CD8-positive, alpha-beta memory T cell (primary cell): ENCODE measurements at regions not wholly inside any gene's neighbourhood (a gene's known extent, or its start where the extent isn't known, plus 50 kb on each side); places are given as distances from the start of the nearest gene placed in this dataset.
A peak's percentile ranks its signal among the peaks of the same experiment; 100 is the strongest.

Source experiments
- CTCF ChIA-PET: fragments of 350-600 bp; sonication (Branson Sonifier 250); formaldehyde crosslinking; loops from one replicate; lab custom pipeline; 2021; ENCODE audit warnings: antibody characterized with exemption; lab: Charles Lee
- POLR2A ChIA-PET: fragments of 350-600 bp; sonication (Branson Sonifier 250); formaldehyde crosslinking; loops from one replicate; lab custom pipeline; 2021; ENCODE audit warnings: antibody characterized with exemption; lab: Charles Lee
- DNase-seq, 5 donors: peaks; one replicate each; pipeline versions ENCODE4 v3.0.0 to v3.0.0-alpha.2; 2020 to 2022; ENCODE audit warnings: mixed read lengths in 1 of 5
- H3K27ac ChIP-seq: one replicate; pipeline ENCODE4 v1.7.0; 2013; ENCODE audit warnings: low read depth, mild to moderate bottlenecking, low read length, moderate library complexity
- H3K27me3 ChIP-seq: 2 replicates; pipeline ENCODE4 v1.7.0; 2013; ENCODE audit warnings: low read length, mild to moderate bottlenecking; ENCODE audit not compliant: insufficient read depth, poor library complexity, severe bottlenecking
- H3K36me3 ChIP-seq: 2 replicates; pipeline ENCODE4 v1.7.0; 2013; ENCODE audit warnings: mild to moderate bottlenecking, low read length, moderate library complexity; ENCODE audit not compliant: insufficient read depth
- H3K4me1 ChIP-seq: 2 replicates; pipeline ENCODE4 v1.7.0; 2013; ENCODE audit warnings: mild to moderate bottlenecking, low read length, moderate library complexity; ENCODE audit not compliant: insufficient read depth
- H3K4me3 ChIP-seq: 2 replicates; pipeline ENCODE4 v1.7.0; 2013; ENCODE audit warnings: mild to moderate bottlenecking, low read length
- H3K9me3 ChIP-seq: 2 replicates; pipeline ENCODE4 v1.7.0; 2013; ENCODE audit warnings: mild to moderate bottlenecking, low read length
- H3K27ac Mint-ChIP-seq, 8 donors: one replicate each; pipeline ENCODE4 v1.8.0; 2020 to 2021; ENCODE audit warnings: mixed read lengths in 8 of 8, mild to moderate bottlenecking in 6 of 8, inconsistent platforms in 3 of 8, moderate library complexity in 3 of 8
- H3K27me3 Mint-ChIP-seq, 2 donors: one replicate each; pipeline ENCODE4 v1.8.0; 2020 to 2021; ENCODE audit warnings: mixed read lengths in 2 of 2, mild to moderate bottlenecking in 1 of 2, moderate library complexity in 1 of 2
- H3K36me3 Mint-ChIP-seq, 3 donors: one replicate each; pipeline ENCODE4 v1.8.0; 2020 to 2021; ENCODE audit warnings: mixed read lengths in 3 of 3, inconsistent platforms in 1 of 3, mild to moderate bottlenecking in 1 of 3
- H3K4me1 Mint-ChIP-seq, 3 donors: one replicate each; pipeline ENCODE4 v1.8.0; 2020 to 2021; ENCODE audit warnings: mixed read lengths in 3 of 3, inconsistent platforms in 1 of 3, mild to moderate bottlenecking in 1 of 3
- H3K4me3 Mint-ChIP-seq, 7 donors: one replicate each; pipeline ENCODE4 v1.8.0; 2020 to 2021; ENCODE audit warnings: mixed read lengths in 7 of 7, mild to moderate bottlenecking in 6 of 7, moderate library complexity in 4 of 7, inconsistent platforms in 2 of 7
- H3K9me3 Mint-ChIP-seq, 5 donors: one replicate each; pipeline ENCODE4 v1.8.0; 2020 to 2022; ENCODE audit warnings: mixed read lengths in 5 of 5, mild to moderate bottlenecking in 3 of 5, moderate library complexity in 2 of 5, inconsistent platforms in 1 of 5

DNA sequence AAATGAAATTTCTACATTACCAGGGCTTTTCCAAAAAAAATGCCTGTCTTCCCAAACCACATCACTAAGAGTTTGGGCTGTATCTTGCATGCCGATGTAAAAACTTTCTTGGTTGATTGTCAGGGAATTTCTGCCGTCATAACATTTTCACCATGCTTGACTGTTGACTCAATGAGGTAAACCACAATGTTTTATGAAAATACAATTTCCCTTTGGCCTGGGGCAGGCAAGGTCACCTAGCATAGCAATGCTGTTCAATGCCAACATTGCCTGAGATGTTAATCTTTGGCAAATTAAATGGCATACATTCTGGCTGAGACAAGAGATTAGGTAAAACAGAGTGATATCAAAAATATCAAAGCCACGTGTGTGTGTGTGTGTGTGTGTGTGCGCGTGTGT is 137.1 kb upstream of the TBL1X start:
- POLR2A ChIA-PET: no interaction called here
- H3K36me3 Mint-ChIP-seq: peaks cover 0 to 3% (median 0%) of the 10 kb centered on the region in 3 donors

DNA sequence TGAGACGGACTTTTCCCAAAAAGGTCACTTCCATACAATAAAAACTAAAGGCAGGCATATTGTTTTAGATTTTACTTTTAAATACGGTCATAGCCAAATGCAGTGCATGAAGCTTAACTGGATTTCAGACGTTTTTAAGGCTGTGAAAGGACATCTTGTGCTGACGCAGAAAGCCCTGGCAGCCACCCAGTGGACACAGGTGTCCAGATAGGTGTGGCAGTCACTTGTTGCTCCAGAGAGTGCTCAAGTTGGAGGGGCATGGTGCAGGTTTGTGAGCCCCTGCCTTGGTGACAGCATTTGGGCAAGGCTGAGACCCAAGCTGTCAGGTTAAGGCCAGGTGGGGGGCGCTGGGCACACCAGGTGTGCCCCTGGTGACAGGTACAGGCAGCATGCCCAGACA is 135.8 kb upstream of the TBL1X start:
- no peak overlapping the region for H3K27ac ChIP-seq
- H3K27ac Mint-ChIP-seq: no peak overlapping the region
- no peaks in the 10 kb centered on the region for H3K27me3 ChIP-seq
- no peaks in the 10 kb centered on the region for H3K36me3 ChIP-seq
- H3K4me1 ChIP-seq: no peaks in the 10 kb centered on the region
- H3K9me3 Mint-ChIP-seq: peaks cover 0 to 5% (median 0%) of the 10 kb centered on the region in 5 donors
- peaks cover 0 to 3% (median 0%) of the 10 kb centered on the region in 3 donors for H3K36me3 Mint-ChIP-seq
- H3K27me3 Mint-ChIP-seq: peaks cover 0 to 2% of the 10 kb centered on the region in 2 donors
- CTCF ChIA-PET: no interaction called here
- H3K4me1 Mint-ChIP-seq: peaks cover 0 to 8% (median 0%) of the 10 kb centered on the region in 3 donors
- no peak overlapping the region for H3K4me3 ChIP-seq
- no peak overlapping the region for H3K4me3 Mint-ChIP-seq
- no peaks in the 10 kb centered on the region for H3K9me3 ChIP-seq
- no peak for DNase-seq
- POLR2A ChIA-PET: no interaction called here

More for the DNA sequence above, 137.1 kb upstream of the TBL1X start:
- Mint-ChIP-seq H3K27me3 (peaks cover 0 to 2% of the 10 kb centered on the region in 2 donors), H3K27ac (no peak overlapping the region), H3K9me3 (peaks cover 0 to 5% (median 0%) of the 10 kb centered on the region in 5 donors), H3K4me1 (peaks cover 0 to 8% (median 0%) of the 10 kb centered on the region in 3 donors), H3K4me3 (no peak overlapping the region)
- Histone ChIP-seq H3K27ac (no peak overlapping the region), H3K27me3 (no peaks in the 10 kb centered on the region), H3K36me3 (no peaks in the 10 kb centered on the region), H3K4me1 (no peaks in the 10 kb centered on the region), H3K4me3 (no peak overlapping the region), H3K9me3 (no peaks in the 10 kb centered on the region)
- no peak for DNase-seq
- CTCF ChIA-PET: no interaction called here

DNA sequence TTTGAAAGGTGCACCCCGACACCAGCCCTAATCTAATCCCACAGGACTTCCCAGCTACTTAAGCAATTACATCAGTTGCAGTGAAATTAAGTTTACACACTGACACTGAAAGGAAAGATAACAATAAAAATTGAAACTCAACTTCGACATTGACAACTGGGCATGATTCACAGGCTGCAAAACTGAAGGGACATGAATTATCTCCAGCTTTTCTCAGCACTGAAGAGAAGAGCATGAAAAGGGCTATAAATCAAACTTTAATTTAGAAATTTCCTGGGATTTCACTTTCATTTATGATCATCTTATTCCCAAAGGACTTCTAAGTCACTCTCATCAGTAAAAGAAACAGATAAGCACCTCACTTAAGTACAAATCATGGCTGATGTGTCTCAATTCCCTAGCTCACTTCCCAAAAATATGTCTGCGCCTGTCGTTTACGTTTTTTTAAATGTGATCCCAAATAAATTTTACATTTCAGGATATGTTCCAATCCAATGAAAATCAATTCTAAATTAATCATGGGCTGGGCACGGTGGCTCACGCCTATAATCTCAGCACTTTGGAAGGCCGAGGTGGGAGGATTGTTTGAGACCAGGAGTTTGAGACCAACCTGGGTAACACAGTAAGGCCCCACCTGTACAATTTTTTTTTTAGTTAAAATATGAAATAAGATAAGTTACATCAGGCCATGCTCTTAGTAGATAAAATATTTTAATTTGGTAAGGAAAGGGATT is 134.4 kb upstream of the TBL1X start:
- CTCF ChIA-PET: no interaction called here
- no peaks in the 10 kb centered on the region for H3K27me3 ChIP-seq

DNA sequence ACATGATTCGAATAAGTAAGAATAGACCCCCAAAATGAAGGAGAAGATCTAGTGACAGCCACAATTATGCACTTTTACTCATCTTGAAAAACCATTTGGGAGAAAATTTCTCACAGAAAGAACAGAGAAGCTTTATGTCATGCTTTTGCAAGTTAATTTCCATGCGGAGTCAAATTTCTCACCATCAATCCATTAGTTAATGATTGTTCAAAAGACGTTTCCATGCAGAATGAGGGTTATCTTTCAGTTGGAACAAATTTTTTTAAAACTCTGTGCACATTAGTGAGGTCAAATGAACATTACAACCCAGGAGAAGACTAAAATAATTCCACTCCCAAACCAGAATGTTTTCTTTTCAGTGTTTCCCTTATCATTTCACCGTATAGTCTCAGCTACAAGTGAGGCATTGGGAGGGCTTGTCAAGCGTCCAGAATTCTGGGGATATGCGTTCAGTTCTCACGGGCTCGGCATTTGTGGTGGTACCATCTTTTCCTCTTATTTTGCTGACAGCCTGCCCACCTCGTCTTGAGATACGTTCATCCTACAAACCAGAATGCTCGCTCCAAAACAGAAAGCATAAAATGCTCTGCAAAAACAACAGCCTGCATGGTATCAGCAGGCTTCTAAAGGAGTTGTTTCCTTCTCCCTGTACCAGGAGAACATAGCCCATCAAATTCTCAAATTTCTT is 130.8 kb upstream of the TBL1X start:
- Histone ChIP-seq H3K36me3 (no peaks in the 10 kb centered on the region), H3K4me1 (peaks cover 20% of the 10 kb centered on the region), H3K4me3 (no peak overlapping the region), H3K27ac (no peak overlapping the region), H3K27me3 (no peaks in the 10 kb centered on the region), H3K9me3 (no peaks in the 10 kb centered on the region)
- Mint-ChIP-seq H3K36me3 (no peaks in the 10 kb centered on the region), H3K4me3 (no peak overlapping the region), H3K27ac (no peak overlapping the region), H3K27me3 (peaks cover 0 to 2% of the 10 kb centered on the region in 2 donors), H3K4me1 (peaks cover 21 to 25% (median 25%) of the 10 kb centered on the region in 3 donors), H3K9me3 (no peaks in the 10 kb centered on the region)
- no peak for DNase-seq
- ChIA-PET CTCF (no interaction called here), POLR2A (no interaction called here)

More for the DNA sequence above, 134.4 kb upstream of the TBL1X start:
- H3K27ac Mint-ChIP-seq: peak overlapping the region in 1 of 8 donors; percentile 50
- Histone ChIP-seq H3K27ac (no peak overlapping the region), H3K4me1 (no peaks in the 10 kb centered on the region), H3K4me3 (no peak overlapping the region), H3K36me3 (no peaks in the 10 kb centered on the region), H3K9me3 (no peaks in the 10 kb centered on the region)
- peaks cover 0 to 5% (median 0%) of the 10 kb centered on the region in 5 donors for H3K9me3 Mint-ChIP-seq
- no peak overlapping the region for H3K4me3 Mint-ChIP-seq
- DNase-seq: no peak
- H3K27me3 Mint-ChIP-seq: peaks cover 0 to 2% of the 10 kb centered on the region in 2 donors
- peaks cover 0 to 3% (median 0%) of the 10 kb centered on the region in 3 donors for H3K36me3 Mint-ChIP-seq
- POLR2A ChIA-PET: no interaction called here
- H3K4me1 Mint-ChIP-seq: peaks cover 0 to 8% (median 0%) of the 10 kb centered on the region in 3 donors

DNA sequence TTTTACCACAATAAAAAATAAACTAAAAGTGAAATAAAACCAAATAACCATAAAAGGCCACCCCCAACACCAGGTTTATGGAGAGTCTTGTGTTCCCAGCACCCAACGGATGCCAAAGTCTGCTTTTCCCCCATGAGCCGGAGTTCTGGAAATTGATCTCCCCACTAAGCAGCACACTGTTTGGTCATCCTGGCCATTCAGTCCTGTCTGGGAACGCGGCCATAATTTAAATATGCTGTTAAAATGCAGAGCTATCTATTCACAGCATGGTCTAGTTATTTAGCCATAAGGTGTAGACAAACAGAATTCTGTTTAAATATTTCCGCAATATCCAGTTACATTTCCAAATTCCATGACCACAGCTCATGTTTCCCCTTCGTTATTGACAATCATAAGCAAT is 129.6 kb upstream of the TBL1X start:
- Histone ChIP-seq H3K36me3 (no peaks in the 10 kb centered on the region), H3K4me1 (peaks cover 31% of the 10 kb centered on the region), H3K27me3 (no peaks in the 10 kb centered on the region), H3K4me3 (no peak overlapping the region), H3K9me3 (no peaks in the 10 kb centered on the region), H3K27ac (no peak overlapping the region)
- Mint-ChIP-seq H3K27me3 (peaks cover 0 to 2% of the 10 kb centered on the region in 2 donors), H3K27ac (peak overlapping the region in 1 of 8 donors; percentile 83), H3K4me3 (no peak overlapping the region), H3K36me3 (no peaks in the 10 kb centered on the region), H3K4me1 (peaks cover 28 to 36% (median 35%) of the 10 kb centered on the region in 3 donors), H3K9me3 (no peaks in the 10 kb centered on the region)
- ChIA-PET POLR2A (no interaction called here), CTCF (no interaction called here)
- DNase-seq: no peak

DNA sequence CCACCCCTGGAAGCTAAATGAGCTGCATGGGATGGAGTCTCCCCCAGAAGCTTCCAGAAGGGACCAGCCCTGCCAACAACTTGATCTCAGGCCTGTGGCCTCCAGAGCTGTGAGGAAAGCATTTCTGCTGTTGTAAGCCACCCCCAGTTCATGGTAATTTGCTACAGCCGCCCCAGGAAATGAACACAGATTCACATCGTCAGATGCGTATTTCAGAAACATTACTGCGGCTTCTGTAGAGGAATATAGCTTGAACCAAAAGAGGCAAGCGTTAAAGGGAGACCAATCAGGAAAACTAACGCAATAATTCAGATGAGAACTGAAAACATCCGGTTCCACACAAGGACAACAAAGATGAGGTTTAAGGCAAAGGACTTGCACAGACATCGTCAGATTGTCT is 128.4 kb upstream of the TBL1X start:
- Mint-ChIP-seq H3K36me3 (no peaks in the 10 kb centered on the region), H3K4me1 (peaks cover 39 to 48% (median 47%) of the 10 kb centered on the region in 3 donors), H3K27me3 (no peaks in the 10 kb centered on the region), H3K27ac (peak overlapping the region in 4 of 8 donors; percentile 10 to 86 (median 78)), H3K9me3 (no peaks in the 10 kb centered on the region), H3K4me3 (peak overlapping the region in 3 of 7 donors; percentile 24 to 78 (median 30))
- ChIA-PET POLR2A (no interaction called here), CTCF (no interaction called here)
- no peak overlapping the region for H3K4me3 ChIP-seq
- H3K9me3 ChIP-seq: no peaks in the 10 kb centered on the region
- DNase-seq: peak in 1 of 5 donors; percentile 58
- peaks cover 41% of the 10 kb centered on the region for H3K4me1 ChIP-seq
- H3K27ac ChIP-seq: no peak overlapping the region
- no peaks in the 10 kb centered on the region for H3K27me3 ChIP-seq
- H3K36me3 ChIP-seq: no peaks in the 10 kb centered on the region

DNA sequence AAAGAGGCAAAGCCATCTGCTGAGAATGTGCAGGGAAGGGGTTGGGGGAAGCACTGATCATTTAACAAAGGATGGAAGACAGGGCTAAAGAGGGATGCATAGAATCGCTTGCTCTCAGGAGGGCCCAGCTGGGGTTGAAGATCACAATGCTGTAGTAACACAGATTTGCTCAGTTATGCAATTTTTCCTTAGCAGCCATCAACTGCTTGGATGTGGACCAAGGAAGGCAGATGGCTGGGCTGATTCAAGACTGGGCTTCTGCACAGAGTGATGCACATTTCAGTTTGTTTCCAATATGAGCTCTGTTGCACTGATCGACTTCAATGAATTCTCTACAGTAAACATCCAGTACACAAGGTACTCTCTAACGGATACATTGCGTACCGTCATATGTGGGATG is 127.8 kb upstream of the TBL1X start:
- peaks cover 41 to 53% (median 52%) of the 10 kb centered on the region in 3 donors for H3K4me1 Mint-ChIP-seq
- ChIA-PET POLR2A (no interaction called here), CTCF (no interaction called here)
- H3K27ac Mint-ChIP-seq: peak overlapping the region in 2 of 8 donors; percentile 72 to 83
- DNase-seq: no peak
- no peaks in the 10 kb centered on the region for H3K36me3 ChIP-seq
- no peaks in the 10 kb centered on the region for H3K36me3 Mint-ChIP-seq
- peak overlapping the region in 2 of 7 donors; percentile 30 to 32 for H3K4me3 Mint-ChIP-seq
- no peak overlapping the region for H3K4me3 ChIP-seq
- no peaks in the 10 kb centered on the region for H3K9me3 ChIP-seq
- H3K27ac ChIP-seq: no peak overlapping the region
- H3K9me3 Mint-ChIP-seq: no peaks in the 10 kb centered on the region
- H3K27me3 ChIP-seq: no peaks in the 10 kb centered on the region
- no peaks in the 10 kb centered on the region for H3K27me3 Mint-ChIP-seq
- H3K4me1 ChIP-seq: peaks cover 41% of the 10 kb centered on the region

DNA sequence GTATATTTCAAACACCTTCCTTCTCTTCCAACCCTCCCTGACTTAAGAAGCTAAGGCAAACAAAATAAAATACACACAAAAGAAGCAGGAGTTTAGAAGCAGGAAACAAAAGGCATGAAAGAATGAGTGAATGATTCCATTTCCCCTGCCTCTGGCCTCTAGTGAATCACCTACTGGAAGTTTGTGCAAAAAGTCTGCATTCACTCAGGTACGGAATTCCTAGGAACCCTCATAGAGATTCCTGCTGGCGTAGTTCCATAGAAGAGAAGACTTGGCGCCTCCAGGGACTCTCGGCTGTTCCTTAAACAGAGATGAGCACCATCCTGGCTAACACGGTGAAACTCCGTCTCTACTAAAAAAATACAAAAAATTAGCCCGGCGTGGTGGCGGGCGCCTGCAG is 125.9 kb upstream of the TBL1X start:
- Mint-ChIP-seq H3K36me3 (no peaks in the 10 kb centered on the region), H3K27ac (peak overlapping the region in 2 of 8 donors; percentile 92 to 93), H3K9me3 (no peaks in the 10 kb centered on the region), H3K4me1 (peaks cover 46 to 59% (median 56%) of the 10 kb centered on the region in 3 donors), H3K27me3 (no peaks in the 10 kb centered on the region), H3K4me3 (peak overlapping the region in 1 of 7 donors; percentile 38)
- no peaks in the 10 kb centered on the region for H3K27me3 ChIP-seq
- H3K27ac ChIP-seq: no peak overlapping the region
- no peak for DNase-seq
- H3K9me3 ChIP-seq: no peaks in the 10 kb centered on the region
- CTCF ChIA-PET: no interaction called here
- no peaks in the 10 kb centered on the region for H3K36me3 ChIP-seq
- no peak overlapping the region for H3K4me3 ChIP-seq
- POLR2A ChIA-PET: interaction anchor here (2.4 kb wide), 1 partner anchor 26 kb away, joined by 9 read pairs; no protein-coding TSS in a partner anchor
- peaks cover 45% of the 10 kb centered on the region for H3K4me1 ChIP-seq
